Endothelial cell (in vitro differentiated cells): ENCODE measurements at regions not wholly inside any gene's neighbourhood (a gene's known extent, or its start where the extent isn't known, plus 50 kb on each side); places are given as distances from the start of the nearest gene placed in this dataset.
"Not testable (repeated sequence)": the region's sequence is repeated elsewhere in the genome, so short reads cannot be mapped to it uniquely, and the experiment has no call there.

Experiments used
- DNase-seq: peaks from one replicate; pipeline ENCODE4 v3.0.0; 2021; ENCODE audit warnings: low spot score
- H3K27ac Mint-ChIP-seq: one replicate; pipeline ENCODE4 v1.8.0; 2021; ENCODE audit warnings: mixed read lengths, inconsistent platforms; ENCODE audit not compliant: unreplicated experiment
- H3K27me3 Mint-ChIP-seq: one replicate; pipeline ENCODE4 v1.8.0; 2021; ENCODE audit warnings: mild to moderate bottlenecking, moderate library complexity, mixed read lengths, inconsistent platforms; ENCODE audit not compliant: unreplicated experiment
- H3K36me3 Mint-ChIP-seq: one replicate; pipeline ENCODE4 v1.8.0; 2021; ENCODE audit warnings: mild to moderate bottlenecking, low read depth, mixed read lengths, inconsistent platforms; ENCODE audit not compliant: unreplicated experiment
- H3K4me1 Mint-ChIP-seq: one replicate; pipeline ENCODE4 v1.8.0; 2021; ENCODE audit warnings: mild to moderate bottlenecking, mixed read lengths, inconsistent platforms; ENCODE audit not compliant: unreplicated experiment
- H3K4me3 Mint-ChIP-seq: one replicate; pipeline ENCODE4 v1.8.0; 2021; ENCODE audit warnings: mild to moderate bottlenecking, mixed read lengths, inconsistent platforms; ENCODE audit not compliant: unreplicated experiment
- H3K9me3 Mint-ChIP-seq: one replicate; pipeline ENCODE4 v1.8.0; 2021; ENCODE audit warnings: mixed read lengths, inconsistent platforms; ENCODE audit not compliant: unreplicated experiment
- CTCF ChIP-seq: fragments of 200-600 bp; sonication (generic); IDR thresholded peaks from one replicate; pipeline ENCODE4 v1.5.0; 2021; ENCODE audit warnings: antibody characterized with exemption; ENCODE audit not compliant: unreplicated experiment

- Mint-ChIP-seq H3K9me3 (no peaks in the 10 kb centered on the region), H3K36me3 (no peaks in the 10 kb centered on the region), H3K27me3 (no peaks in the 10 kb centered on the region), H3K4me1 (peaks cover 12% of the 10 kb centered on the region), H3K27ac (no peak overlapping the region), H3K4me3 (no peak overlapping the region)
- no peak for TF ChIP-seq CTCF
- DNase-seq, result no peak
Observed at GRCh38 chrX:101749436-101749835, 89.8 kb upstream of the ARMCX2 start.

- no peak for DNase-seq
- H3K27ac Mint-ChIP-seq, result no peak overlapping the region
Observed at GRCh38 chrX:101745046-101745445, 85.4 kb upstream of the ARMCX2 start.

GRCh38 chrX:101744085-101744484 is 84.4 kb upstream of the ARMCX2 start:
- TF ChIP-seq CTCF, result no peak
- H3K27ac Mint-ChIP-seq, result no peak overlapping the region
- no peak overlapping the region for H3K4me3 Mint-ChIP-seq
- H3K4me1 Mint-ChIP-seq, result no peaks in the 10 kb centered on the region
- no peaks in the 10 kb centered on the region for H3K9me3 Mint-ChIP-seq
- no peak for DNase-seq
- no peaks in the 10 kb centered on the region for H3K27me3 Mint-ChIP-seq
- no peaks in the 10 kb centered on the region for H3K36me3 Mint-ChIP-seq

More at GRCh38 chrX:101745046-101745445, 85.4 kb upstream of the ARMCX2 start:
- Mint-ChIP-seq H3K27me3 (no peaks in the 10 kb centered on the region), H3K4me3 (no peak overlapping the region), H3K36me3 (no peaks in the 10 kb centered on the region), H3K4me1 (no peaks in the 10 kb centered on the region), H3K9me3 (no peaks in the 10 kb centered on the region)
- TF ChIP-seq CTCF, result no peak

GRCh38 chrX:101740642-101741041 is 81.0 kb upstream of the ARMCX2 start:
- no peak for TF ChIP-seq CTCF
- H3K4me1 Mint-ChIP-seq, result no peaks in the 10 kb centered on the region
- no peaks in the 10 kb centered on the region for H3K9me3 Mint-ChIP-seq
- no peak overlapping the region for H3K27ac Mint-ChIP-seq
- peaks cover 3% of the 10 kb centered on the region for H3K27me3 Mint-ChIP-seq
- no peaks in the 10 kb centered on the region for H3K36me3 Mint-ChIP-seq
- H3K4me3 Mint-ChIP-seq, result no peak overlapping the region
- no peak for DNase-seq

GRCh38 chrX:101738867-101739266 is 79.2 kb upstream of the ARMCX2 start:
- not testable (repeated sequence) for H3K27me3 Mint-ChIP-seq, H3K27ac Mint-ChIP-seq, DNase-seq, H3K9me3 Mint-ChIP-seq, H3K4me3 Mint-ChIP-seq, H3K36me3 Mint-ChIP-seq, H3K4me1 Mint-ChIP-seq

DNA sequence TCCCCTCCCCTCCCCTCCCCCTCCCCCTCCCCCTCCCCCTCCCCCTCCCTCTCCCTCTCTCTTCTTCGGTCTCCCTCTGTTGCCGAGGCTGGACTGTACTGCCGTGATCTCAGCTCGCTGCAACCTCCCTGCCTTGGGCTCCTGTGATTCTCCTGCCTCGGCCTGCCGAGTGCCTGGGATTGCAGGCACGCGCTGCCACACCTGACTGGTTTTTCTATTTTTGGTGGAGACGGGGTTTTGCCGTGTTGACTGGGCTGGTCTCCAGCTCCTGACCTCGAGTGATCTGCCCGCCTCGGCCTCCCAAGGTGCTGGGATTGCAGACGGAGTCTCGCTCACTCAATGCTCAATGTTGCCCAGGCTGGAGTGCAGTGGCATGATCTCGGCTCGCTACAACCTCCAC is 78.8 kb upstream of the ARMCX2 start:
- H3K4me1 Mint-ChIP-seq, H3K4me3 Mint-ChIP-seq, H3K27me3 Mint-ChIP-seq, H3K36me3 Mint-ChIP-seq, DNase-seq, H3K9me3 Mint-ChIP-seq, H3K27ac Mint-ChIP-seq: not testable (repeated sequence)
